ENCODE measurements at regions not wholly inside any gene's neighbourhood (a gene's known extent, or its start where the extent isn't known, plus 50 kb on each side); places are given as distances from the start of the nearest gene placed in this dataset.

DNA sequence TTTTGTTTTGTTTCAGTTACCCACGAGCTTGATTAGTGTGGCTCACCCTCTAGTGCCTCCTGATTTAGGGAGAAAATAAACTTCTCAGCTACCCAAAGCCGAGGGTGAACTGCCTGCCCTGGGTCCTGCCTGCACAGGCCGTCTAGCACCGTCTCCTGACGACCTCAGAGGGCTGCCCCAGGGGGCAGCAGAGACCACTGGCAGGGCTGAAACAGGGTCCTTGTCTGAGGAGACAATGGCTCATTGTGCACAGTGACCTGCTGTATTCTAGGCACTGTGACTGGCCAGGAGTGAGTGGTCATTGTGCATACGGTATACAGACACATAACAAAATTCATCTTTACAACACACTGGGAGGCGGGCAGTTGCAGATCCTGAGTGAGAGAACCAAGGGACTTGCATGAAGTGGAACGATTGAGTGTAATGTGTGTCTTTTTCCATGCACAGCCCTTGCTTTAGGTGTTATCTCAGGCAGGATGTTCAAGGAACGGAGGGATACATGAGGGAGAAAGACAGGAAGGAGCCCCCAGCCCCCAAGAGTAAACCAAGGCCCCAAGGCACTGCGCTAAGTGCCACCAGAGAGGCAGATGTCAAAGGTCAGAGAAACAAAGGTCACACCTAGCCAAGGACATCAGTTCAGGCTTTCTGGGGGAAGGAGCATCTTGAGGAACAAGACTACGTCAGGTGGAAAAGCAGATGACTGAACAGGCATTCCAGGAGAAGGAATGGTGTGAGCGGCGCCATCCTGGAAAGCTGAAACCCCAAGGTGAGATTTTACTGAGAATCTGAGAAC lies 421.3 kb downstream of the LPIN1 start:
- H3K4me3 ChIP-seq (ENCODE audit: low read depth, low read length) = no peak overlapping the region
- TF ChIP-seq, protein P1, sequence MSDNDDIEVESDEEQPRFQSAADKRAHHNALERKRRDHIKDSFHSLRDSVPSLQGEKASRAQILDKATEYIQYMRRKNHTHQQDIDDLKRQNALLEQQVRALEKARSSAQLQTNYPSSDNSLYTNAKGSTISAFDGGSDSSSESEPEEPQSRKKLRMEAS (IDR thresholded peaks at IDR 0.05; ENCODE audit: low read depth, low read length) = no peak
- TF ChIP-seq, protein P2, sequence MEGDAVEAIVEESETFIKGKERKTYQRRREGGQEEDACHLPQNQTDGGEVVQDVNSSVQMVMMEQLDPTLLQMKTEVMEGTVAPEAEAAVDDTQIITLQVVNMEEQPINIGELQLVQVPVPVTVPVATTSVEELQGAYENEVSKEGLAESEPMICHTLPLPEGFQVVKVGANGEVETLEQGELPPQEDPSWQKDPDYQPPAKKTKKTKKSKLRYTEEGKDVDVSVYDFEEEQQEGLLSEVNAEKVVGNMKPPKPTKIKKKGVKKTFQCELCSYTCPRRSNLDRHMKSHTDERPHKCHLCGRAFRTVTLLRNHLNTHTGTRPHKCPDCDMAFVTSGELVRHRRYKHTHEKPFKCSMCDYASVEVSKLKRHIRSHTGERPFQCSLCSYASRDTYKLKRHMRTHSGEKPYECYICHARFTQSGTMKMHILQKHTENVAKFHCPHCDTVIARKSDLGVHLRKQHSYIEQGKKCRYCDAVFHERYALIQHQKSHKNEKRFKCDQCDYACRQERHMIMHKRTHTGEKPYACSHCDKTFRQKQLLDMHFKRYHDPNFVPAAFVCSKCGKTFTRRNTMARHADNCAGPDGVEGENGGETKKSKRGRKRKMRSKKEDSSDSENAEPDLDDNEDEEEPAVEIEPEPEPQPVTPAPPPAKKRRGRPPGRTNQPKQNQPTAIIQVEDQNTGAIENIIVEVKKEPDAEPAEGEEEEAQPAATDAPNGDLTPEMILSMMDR (IDR thresholded peaks at IDR 0.05; ENCODE audit: low read depth, low read length) = peak; percentile 36
- DNase-seq (ENCODE audit: low read depth) = peak; percentile 50

DNA sequence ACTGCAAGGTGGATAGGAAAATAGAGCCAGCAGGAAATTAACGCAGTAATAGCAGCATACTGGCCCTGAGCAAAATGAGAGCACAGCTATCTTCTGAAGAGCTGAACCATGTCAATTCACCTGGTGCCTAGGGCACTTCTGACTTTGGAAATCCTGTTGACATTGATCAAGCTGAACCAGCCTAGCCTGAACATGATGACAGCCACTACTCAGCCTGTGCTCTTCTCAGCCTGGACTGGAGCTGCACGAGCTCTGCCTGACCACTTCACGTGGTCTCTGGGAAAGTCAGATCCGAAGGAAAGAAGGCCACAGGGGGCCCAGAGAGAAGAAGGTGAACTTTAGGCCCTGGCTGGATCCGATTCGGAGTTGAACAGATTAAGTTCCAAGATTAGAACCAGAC lies 421.9 kb downstream of the LPIN1 start:
- TF ChIP-seq MYC (IDR thresholded peaks at IDR 0.05; ENCODE audit: low read depth, low read length) = no peak
- TF ChIP-seq, protein P2 (IDR thresholded peaks at IDR 0.05; ENCODE audit: low read depth, low read length) = no peak
- TF ChIP-seq, protein P1 (IDR thresholded peaks at IDR 0.05; ENCODE audit: low read depth, low read length) = no peak
- no peak for TF ChIP-seq POLR2A (IDR thresholded peaks at IDR 0.05; ENCODE audit: extremely low read depth, insufficient read length)
- no peak overlapping the region for H3K4me3 ChIP-seq (ENCODE audit: low read depth, low read length)
- no peak for DNase-seq (ENCODE audit: low read depth)

DNA sequence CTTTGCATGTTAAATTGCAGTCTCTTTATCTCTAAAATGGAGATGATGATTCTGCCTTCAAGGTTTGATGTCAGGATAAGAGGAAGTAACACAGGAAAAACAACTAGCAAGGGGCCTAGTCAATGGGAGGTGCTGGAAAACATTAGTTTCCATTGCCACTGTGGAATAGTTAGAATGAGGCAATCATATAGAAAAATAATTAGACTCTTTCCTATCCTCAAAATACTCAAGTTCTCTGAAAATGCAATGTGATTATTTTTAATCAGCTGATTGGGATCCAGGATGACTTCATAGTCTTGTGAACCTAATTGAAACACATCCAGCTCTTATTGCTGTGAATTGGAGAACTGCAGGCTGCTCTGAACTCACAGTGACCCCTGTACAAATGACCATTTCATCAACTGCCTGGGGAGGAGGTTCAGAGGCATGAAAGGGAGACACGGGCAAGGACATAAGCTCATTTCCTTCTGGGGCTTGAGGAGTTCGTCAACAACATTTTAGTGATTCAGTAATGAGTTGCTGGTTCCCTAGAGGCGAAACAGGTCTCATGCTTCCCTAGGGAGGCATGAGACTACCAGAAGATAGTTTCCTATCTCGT lies 422.5 kb downstream of the LPIN1 start:
- peak; percentile 79 for DNase-seq (ENCODE audit: low read depth)
- TF ChIP-seq, protein P1 (IDR thresholded peaks at IDR 0.05; ENCODE audit: low read depth, low read length) = no peak
- TF ChIP-seq, protein P2 (IDR thresholded peaks at IDR 0.05; ENCODE audit: low read depth, low read length) = no peak
- TF ChIP-seq POLR2A (IDR thresholded peaks at IDR 0.05; ENCODE audit: extremely low read depth, insufficient read length) (no peak), MYC (IDR thresholded peaks at IDR 0.05; ENCODE audit: low read depth, low read length) (no peak)
- no peak overlapping the region for H3K4me3 ChIP-seq (ENCODE audit: low read depth, low read length)

DNA sequence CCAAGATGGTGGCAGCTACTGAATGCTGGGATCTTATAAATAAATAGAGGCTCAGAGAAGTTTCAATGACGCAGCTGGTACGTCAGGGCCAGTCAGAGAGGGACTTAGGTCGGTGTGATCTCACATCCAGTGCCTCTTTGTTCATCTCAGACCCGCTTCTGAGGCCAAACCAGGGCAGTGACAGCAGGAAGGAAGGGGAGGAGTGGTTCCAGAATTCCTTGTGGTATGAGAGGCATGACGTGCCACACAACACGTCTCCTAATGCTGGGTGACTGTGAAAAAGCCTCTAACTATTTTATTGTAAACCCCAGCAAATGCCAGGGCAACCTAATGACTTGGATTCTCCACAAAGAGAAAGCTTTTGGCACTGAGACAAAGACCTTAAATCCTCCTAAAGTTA lies 423.3 kb downstream of the LPIN1 start:
- DNase-seq (ENCODE audit: low read depth) = peak; percentile 12
- TF ChIP-seq, protein P1 (IDR thresholded peaks at IDR 0.05; ENCODE audit: low read depth, low read length) = no peak
- TF ChIP-seq MYC (IDR thresholded peaks at IDR 0.05; ENCODE audit: low read depth, low read length) = no peak
- no peak for TF ChIP-seq POLR2A (IDR thresholded peaks at IDR 0.05; ENCODE audit: extremely low read depth, insufficient read length)
- TF ChIP-seq, protein P2 (IDR thresholded peaks at IDR 0.05; ENCODE audit: low read depth, low read length) = no peak
- H3K4me3 ChIP-seq (ENCODE audit: low read depth, low read length) = no peak overlapping the region

DNA sequence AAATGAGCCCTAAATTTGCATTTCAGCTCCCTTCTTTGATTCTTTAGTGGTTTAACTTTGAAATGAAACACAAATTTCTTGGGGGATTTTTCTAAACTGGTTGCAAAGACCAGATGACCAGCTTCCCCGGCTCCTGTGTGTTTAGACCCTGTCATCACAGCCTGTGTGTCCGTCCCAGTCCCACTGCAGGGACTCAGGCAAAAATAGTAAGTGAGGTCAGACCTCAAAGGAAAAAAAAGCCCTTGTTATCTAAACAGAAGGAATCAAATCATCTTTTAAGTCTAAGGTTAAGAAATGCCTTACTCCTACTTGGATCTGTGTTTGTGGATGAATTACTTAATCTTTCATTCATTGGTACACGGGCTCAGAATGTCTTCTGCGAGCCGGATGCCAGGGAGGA lies 423.7 kb downstream of the LPIN1 start:
- DNase-seq (ENCODE audit: low read depth) = no peak
- H3K4me3 ChIP-seq (ENCODE audit: low read depth, low read length) = no peak overlapping the region
- TF ChIP-seq MYC (IDR thresholded peaks at IDR 0.05; ENCODE audit: low read depth, low read length) = no peak
- TF ChIP-seq, protein P2 (IDR thresholded peaks at IDR 0.05; ENCODE audit: low read depth, low read length) = no peak
- TF ChIP-seq, protein P1 (IDR thresholded peaks at IDR 0.05; ENCODE audit: low read depth, low read length) = no peak
- no peak for TF ChIP-seq POLR2A (IDR thresholded peaks at IDR 0.05; ENCODE audit: extremely low read depth, insufficient read length)
